H1 (cell line): ENCODE measurements at regions not wholly inside any gene's neighbourhood (a gene's known extent, or its start where the extent isn't known, plus 50 kb on each side); places are given as distances from the start of the nearest gene placed in this dataset.

Experiments used
- BRCA1 ChIP-seq: IDR thresholded peaks from 2 replicates; pipeline ENCODE4 v1.6.1; 2012; ENCODE audit warnings: low read depth, low read length, improper control_type of control experiment
- CHD7 ChIP-seq: fragments of 300-600 bp; sonication (generic); IDR thresholded peaks from 2 replicates; pipeline ENCODE4 v1.7.1; 2012; ENCODE audit warnings: low read length, moderate library complexity, mild to moderate bottlenecking, inconsistent platforms; ENCODE audit not compliant: insufficient replicate concordance
- CTCF ChIP-seq, 3 experiments: IDR thresholded peaks; 1 replicate in 2 of 3; 2 replicates in 1 of 3; pipeline versions ENCODE4 v1.5.1 to v1.6.1; 2011; ENCODE audit warnings: low read length in 3 of 3, mild to moderate bottlenecking in 3 of 3, inconsistent platforms in 2 of 3, low read depth in 1 of 3, moderate library complexity in 1 of 3; ENCODE audit not compliant: insufficient read depth in 1 of 3; ENCODE audit errors: control extremely low read depth in 1 of 3
- EZH2 ChIP-seq: fragments of 200-600 bp; sonication (generic); IDR thresholded peaks from 2 replicates; pipeline ENCODE4 v1.7.1; 2012; ENCODE audit warnings: low read depth, mild to moderate bottlenecking, moderate library complexity, low read length, inconsistent platforms; ENCODE audit not compliant: severe bottlenecking
- FOSL1 ChIP-seq: IDR thresholded peaks from 2 replicates; pipeline ENCODE4 v1.6.1; 2011; ENCODE audit warnings: mild to moderate bottlenecking, low read depth, low read length, moderate library complexity; ENCODE audit not compliant: insufficient read depth
- GTF2F1 ChIP-seq: IDR thresholded peaks from 2 replicates; pipeline ENCODE4 v1.6.1; 2012; ENCODE audit warnings: low read depth, low read length, improper control_type of control experiment, borderline replicate concordance
- HDAC2 ChIP-seq, 2 experiments: fragments of 300-600 bp in 1 of 2; sonication (generic) in 1 of 2; IDR thresholded peaks; 2 replicates each; pipeline ENCODE4 v1.6.1; 2011 to 2012; ENCODE audit warnings: low read depth in 2 of 2, low read length in 2 of 2, mild to moderate bottlenecking in 2 of 2, moderate library complexity in 2 of 2, borderline replicate concordance in 1 of 2, inconsistent platforms in 1 of 2
- TCF12 ChIP-seq: IDR thresholded peaks from 2 replicates; pipeline ENCODE4 v1.6.1; 2011; ENCODE audit warnings: low read depth, mild to moderate bottlenecking, low read length

GRCh38 chr22:47299211-47299862 lies 536.9 kb downstream of the TBC1D22A start (continued):
- TF ChIP-seq CHD7, result no peak
- TF ChIP-seq CTCF (IDR thresholded peaks at IDR 0.05; ENCODE audit: control extremely low read depth in 1 of 3, insufficient read depth in 1 of 3, low read depth in 1 of 3, low read length in 3 of 3), result no peak
- no peak for TF ChIP-seq GTF2F1
- no peak for TF ChIP-seq FOSL1
- no peak for TF ChIP-seq BRCA1
- no peak for TF ChIP-seq HDAC2 (IDR thresholded peaks at IDR 0.05; ENCODE audit: borderline replicate concordance in 1 of 2, low read depth in 2 of 2, low read length in 2 of 2)
- no peak for TF ChIP-seq TCF12
- TF ChIP-seq EZH2, result no peak
